NCI-H446 treated with DMSO at 0.1 percent for 48 hours (cell line): ENCODE measurements at regions not wholly inside any gene's neighbourhood (a gene's known extent, or its start where the extent isn't known, plus 50 kb on each side); places are given as distances from the start of the nearest gene placed in this dataset.
"Not testable (repeated sequence)": the region's sequence is repeated elsewhere in the genome, so short reads cannot be mapped to it uniquely, and the experiment has no call there.

Experiments
- DNase-seq: peaks from one replicate; lab custom pipeline; 2025; lab: John Stamatoyannopoulos, UW

- DNase-seq, result no peak
Measured at GRCh38 chr14:77985211-77985615, 185.0 kb upstream of the NRXN3 start.

- DNase-seq, result no peak
Measured at GRCh38 chr14:77986773-77987172, 183.4 kb upstream of the NRXN3 start.

DNA sequence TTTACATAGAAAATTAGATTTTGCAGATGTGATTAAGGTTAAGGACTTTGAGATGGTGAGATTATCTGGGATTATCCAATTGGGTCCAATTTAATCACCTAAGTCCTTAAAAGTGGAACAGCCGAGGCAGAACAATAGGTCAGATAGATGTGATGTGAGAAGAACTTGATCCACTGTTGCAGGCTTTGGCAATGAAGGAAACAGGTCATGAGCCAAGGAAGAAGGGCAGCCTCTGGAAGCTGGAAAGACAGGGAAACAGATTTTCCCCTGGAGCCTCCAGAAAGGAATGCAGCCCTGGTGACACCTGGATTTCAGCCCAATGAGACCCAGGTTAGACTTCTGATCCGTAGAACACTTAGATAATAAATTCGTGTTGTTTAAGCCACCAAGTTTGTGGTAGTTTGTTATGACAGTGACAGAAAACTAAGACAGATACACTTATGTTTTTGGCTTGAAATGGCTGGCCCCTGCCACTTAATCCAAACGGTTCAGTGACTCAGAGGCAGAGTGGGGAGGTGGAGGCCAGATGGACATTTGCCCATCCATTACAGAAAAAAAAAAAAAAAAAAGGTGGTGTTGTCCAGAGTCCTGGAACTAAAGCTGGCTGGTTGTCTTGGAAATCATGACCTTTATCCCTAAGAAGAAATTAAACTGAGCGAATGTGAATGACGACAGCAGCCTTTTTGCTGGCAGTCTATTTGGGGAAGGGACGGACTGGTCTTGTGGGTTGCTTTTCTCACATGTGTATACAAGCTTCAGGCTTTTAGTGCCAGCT, 181.9 kb upstream of the NRXN3 start:
- no peak for DNase-seq

- no peak for DNase-seq
Measured at GRCh38 chr14:77988970-77989369, 181.2 kb upstream of the NRXN3 start.

DNA sequence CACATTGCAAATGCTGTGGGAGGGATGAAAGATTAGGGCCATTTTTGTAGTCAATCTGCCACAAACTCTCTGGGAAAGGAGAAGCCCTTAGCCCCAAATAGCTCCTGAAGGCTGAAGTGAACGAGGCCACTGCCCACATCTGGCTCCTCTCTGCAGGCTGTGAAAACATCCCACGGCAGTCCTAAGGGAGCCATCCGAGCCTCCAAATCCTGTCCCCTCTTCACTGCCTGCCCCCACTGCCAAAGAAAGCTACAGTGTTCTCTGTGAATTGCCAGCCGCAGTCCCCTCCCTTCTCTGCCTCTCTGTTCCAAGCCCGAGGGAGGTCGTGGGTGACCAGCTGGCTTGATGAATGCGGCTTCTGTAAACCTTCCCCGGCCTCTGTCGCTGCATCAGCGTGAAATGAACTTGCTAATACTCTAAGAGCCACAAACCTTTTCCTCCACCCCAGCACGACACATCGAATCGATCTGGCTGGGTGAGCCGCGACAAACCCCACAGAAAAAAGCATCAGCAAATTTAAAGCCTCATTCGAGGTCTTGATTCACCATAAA, 180.7 kb upstream of the NRXN3 start:
- no peak for DNase-seq

DNA sequence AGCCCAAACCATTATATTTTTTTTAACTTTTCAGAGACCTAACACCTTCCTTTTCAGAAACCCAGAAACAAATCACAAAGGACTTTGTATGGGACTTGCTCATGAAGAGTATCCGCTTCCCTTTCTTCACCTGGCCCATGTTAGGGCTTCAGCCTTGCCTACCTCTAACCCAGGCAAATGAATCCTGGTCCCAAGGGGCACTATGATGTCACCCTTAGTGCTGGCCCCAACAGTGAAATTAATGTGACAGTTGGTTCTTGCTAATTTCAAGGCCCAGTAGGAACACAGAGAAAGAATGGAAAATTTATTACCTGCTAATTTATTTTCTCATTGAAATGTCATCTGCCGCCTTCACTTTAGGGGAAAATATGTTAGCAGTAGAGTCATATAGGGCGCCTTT, 179.8 kb upstream of the NRXN3 start:
- DNase-seq, result no peak

GRCh38 chr14:77991128-77991772, 178.9 kb upstream of the NRXN3 start:
- DNase-seq, result no peak

- no peak for DNase-seq
Measured at GRCh38 chr14:78005325-78005724, 164.8 kb upstream of the NRXN3 start.

GRCh38 chr14:78007160-78007559, 163.0 kb upstream of the NRXN3 start:
- DNase-seq, result no peak

- peak; percentile 69 for DNase-seq
Measured at GRCh38 chr14:78010688-78011087, 159.5 kb upstream of the NRXN3 start.

DNA sequence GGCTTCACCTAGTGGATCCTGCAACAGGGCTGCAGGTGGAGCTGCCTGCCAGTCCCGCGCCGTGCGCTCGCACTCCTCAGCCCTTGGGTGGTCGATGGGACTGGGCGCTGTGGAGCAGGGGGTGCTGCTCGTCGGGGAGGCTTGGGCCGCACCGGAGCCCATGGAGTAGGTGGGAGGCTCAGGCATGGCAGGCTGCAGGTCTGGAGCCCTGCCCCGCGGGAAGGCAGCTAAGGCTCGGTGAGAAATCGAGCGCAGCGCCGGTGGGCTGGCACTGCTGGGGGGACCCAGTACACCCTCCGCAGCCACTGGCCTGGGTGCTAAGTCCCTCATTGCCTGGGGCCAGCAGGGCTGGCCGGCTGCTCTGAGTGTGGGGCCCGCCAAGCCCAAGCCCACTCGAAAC, 156.3 kb upstream of the NRXN3 start:
- not testable (repeated sequence) for DNase-seq

- no peak for DNase-seq
Measured at GRCh38 chr14:78016532-78016931, 153.6 kb upstream of the NRXN3 start.

DNA sequence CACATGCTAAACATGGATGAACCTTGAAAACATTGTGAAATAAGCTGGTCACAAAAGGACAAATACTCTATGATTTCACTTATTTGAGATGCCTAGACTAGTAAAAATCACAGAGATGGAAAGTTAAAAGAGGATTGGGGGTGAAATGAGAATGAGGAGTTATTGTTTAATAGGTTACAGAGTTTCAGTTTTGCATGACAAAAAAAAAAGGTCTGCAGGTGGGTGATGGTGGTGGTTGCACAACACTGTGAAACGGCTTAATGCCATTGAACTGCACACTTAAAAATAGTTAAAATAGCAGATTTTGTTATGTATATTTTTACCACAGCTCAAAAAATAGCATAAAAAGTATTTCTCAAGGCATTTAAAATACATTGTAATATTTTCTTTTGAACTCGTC, 151.9 kb upstream of the NRXN3 start:
- DNase-seq, result no peak

- peak; percentile 19 for DNase-seq
Measured at GRCh38 chr14:78022059-78022458, 148.1 kb upstream of the NRXN3 start.

GRCh38 chr14:78023112-78023511, 147.1 kb upstream of the NRXN3 start:
- no peak for DNase-seq

DNA sequence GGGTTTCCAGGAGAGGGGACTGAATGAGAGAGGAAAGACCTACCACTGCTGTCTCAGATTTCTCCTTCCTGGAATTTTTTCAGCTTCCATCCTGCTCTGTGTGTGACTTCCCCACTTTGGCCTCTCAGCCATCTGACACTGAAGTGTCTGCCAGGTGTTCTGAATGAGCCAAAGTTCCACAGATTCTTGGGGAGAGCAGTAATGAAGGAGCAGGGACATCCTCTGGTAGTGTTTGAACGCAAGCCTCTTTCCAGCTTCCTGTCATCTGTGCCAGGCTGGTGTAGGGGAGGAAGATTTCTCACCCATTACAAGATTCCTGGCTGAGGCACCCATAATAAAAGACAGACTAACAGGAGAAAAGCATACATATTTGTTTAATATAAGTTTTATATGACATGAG, 141.7 kb upstream of the NRXN3 start:
- DNase-seq, result no peak

- DNase-seq, result no peak
Measured at GRCh38 chr14:78029601-78030372, 140.4 kb upstream of the NRXN3 start.

DNA sequence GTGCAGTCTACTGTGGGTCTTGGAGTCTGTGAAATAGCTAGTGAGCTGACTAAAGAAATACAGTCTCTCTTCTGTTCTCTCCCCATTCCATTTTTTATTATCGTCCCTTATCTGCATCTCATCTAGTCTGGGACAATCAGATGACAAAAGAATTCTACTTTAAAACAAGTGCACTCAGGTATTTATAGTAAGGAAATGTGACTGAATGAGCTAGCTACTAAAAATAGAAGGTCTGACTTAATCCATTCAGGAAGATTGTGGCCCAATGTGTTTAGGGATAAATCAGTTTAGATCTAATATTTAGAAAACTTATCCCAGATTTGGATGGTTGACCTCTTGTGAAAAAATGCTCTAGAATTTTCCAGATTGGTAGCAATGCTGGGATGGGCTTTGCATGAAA, 126.8 kb upstream of the NRXN3 start:
- no peak for DNase-seq

GRCh38 chr14:78048120-78048519, 122.1 kb upstream of the NRXN3 start:
- DNase-seq, result no peak

DNA sequence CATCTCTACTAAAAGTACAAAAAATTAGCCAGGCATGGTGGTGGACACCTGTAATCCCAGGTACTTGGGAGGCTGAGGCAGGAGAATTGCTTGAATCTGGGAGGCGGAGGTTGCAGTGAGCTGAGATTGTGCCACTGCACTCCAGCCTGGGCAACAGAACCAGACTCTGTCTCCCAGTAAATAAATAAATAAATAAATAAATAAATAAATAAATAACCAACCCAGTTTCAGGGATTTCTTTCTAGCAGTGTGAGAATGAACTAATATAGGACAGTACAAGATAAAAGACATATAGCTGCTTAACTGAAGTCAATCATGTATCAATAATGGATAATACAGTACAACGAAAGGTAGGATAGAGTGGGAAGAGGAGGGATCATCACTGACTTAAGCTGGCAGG, 113.3 kb upstream of the NRXN3 start:
- not testable (repeated sequence) for DNase-seq

GRCh38 chr14:78070344-78070743, 99.8 kb upstream of the NRXN3 start:
- no peak for DNase-seq

GRCh38 chr14:78071016-78071549, 99.1 kb upstream of the NRXN3 start:
- no peak for DNase-seq
